HL-60 (cell line): ENCODE measurements at regions not wholly inside any gene's neighbourhood (a gene's known extent, or its start where the extent isn't known, plus 50 kb on each side); places are given as distances from the start of the nearest gene placed in this dataset.
A peak's percentile ranks its signal among the peaks of the same experiment; 100 is the strongest.

Experiments used
- DNase-seq, 2 experiments: peaks; one replicate each; pipeline ENCODE4 v3.0.0-alpha.2; 2010 to 2020; ENCODE audit warnings: low read depth in 1 of 2, low spot score in 1 of 2
- H3K27ac ChIP-seq: fragments of 250-450 bp; sonication (Bioruptor Pico); replicated peaks from 2 replicates; pipeline ENCODE4 v1.5.1; 2020; ENCODE audit warnings: mild to moderate bottlenecking, moderate library complexity
- H3K27me3 ChIP-seq: fragments of 250-450 bp; sonication (Bioruptor Pico); 2 replicates; pipeline ENCODE4 v1.5.1; 2021; ENCODE audit warnings: mild to moderate bottlenecking, moderate library complexity; ENCODE audit not compliant: insufficient read depth, poor library complexity, severe bottlenecking
- H3K4me3 ChIP-seq: replicated peaks from 2 replicates; pipeline ENCODE4 v1.5.1; 2011; ENCODE audit warnings: mild to moderate bottlenecking, control low read depth, low read length; ENCODE audit not compliant: insufficient read depth
- GABPA ChIP-seq: IDR thresholded peaks from 2 replicates; pipeline ENCODE4 v1.6.1; 2012; ENCODE audit warnings: low read depth
- POLR2AphosphoS5 ChIP-seq: IDR thresholded peaks from 2 replicates; pipeline ENCODE4 v1.6.1; 2012; ENCODE audit warnings: low read depth
- SPI1 ChIP-seq: IDR thresholded peaks from 2 replicates; pipeline ENCODE4 v1.6.1; 2012; ENCODE audit warnings: low read depth, mild to moderate bottlenecking, borderline replicate concordance
- TF ChIP-seq, protein P1 (sequence below): IDR thresholded peaks from 2 replicates; pipeline ENCODE4 v1.6.1; 2012; ENCODE audit warnings: low read depth; ENCODE audit not compliant: insufficient replicate concordance
- TF ChIP-seq, protein P2 (sequence below): IDR thresholded peaks from one replicate; pipeline ENCODE4 v1.5.1; 2011; ENCODE audit warnings: low read length, control low read depth, inconsistent platforms; ENCODE audit not compliant: insufficient read depth

DNA sequence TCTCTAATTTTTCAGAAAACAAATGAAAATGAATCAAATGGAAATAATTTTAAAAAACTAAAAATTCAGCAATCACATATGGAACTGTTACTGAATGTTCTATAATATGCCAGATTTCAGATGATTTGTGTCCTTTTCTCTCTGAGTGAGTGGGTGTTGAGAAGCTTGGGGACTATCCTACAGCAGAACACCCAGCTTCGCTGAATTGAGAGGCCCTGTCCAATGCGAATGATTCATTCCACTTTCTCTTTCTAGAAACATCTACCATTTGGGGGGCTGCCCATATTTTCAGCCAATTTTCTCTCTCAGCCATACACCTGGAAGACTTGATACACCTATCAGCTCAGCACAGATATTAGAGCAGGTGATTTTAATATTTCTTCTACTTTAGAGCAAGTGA is 1666.7 kb downstream of the EFNB2 start:
- H3K4me3 ChIP-seq, result no peak overlapping the region
- H3K27me3 ChIP-seq, result no peaks in the 10 kb centered on the region
- DNase-seq, result no peak
- TF ChIP-seq POLR2AphosphoS5 (no peak), GABPA (no peak), SPI1 (no peak)
- TF ChIP-seq, protein P1, sequence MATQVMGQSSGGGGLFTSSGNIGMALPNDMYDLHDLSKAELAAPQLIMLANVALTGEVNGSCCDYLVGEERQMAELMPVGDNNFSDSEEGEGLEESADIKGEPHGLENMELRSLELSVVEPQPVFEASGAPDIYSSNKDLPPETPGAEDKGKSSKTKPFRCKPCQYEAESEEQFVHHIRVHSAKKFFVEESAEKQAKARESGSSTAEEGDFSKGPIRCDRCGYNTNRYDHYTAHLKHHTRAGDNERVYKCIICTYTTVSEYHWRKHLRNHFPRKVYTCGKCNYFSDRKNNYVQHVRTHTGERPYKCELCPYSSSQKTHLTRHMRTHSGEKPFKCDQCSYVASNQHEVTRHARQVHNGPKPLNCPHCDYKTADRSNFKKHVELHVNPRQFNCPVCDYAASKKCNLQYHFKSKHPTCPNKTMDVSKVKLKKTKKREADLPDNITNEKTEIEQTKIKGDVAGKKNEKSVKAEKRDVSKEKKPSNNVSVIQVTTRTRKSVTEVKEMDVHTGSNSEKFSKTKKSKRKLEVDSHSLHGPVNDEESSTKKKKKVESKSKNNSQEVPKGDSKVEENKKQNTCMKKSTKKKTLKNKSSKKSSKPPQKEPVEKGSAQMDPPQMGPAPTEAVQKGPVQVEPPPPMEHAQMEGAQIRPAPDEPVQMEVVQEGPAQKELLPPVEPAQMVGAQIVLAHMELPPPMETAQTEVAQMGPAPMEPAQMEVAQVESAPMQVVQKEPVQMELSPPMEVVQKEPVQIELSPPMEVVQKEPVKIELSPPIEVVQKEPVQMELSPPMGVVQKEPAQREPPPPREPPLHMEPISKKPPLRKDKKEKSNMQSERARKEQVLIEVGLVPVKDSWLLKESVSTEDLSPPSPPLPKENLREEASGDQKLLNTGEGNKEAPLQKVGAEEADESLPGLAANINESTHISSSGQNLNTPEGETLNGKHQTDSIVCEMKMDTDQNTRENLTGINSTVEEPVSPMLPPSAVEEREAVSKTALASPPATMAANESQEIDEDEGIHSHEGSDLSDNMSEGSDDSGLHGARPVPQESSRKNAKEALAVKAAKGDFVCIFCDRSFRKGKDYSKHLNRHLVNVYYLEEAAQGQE, result no peak
- TF ChIP-seq, protein P2, sequence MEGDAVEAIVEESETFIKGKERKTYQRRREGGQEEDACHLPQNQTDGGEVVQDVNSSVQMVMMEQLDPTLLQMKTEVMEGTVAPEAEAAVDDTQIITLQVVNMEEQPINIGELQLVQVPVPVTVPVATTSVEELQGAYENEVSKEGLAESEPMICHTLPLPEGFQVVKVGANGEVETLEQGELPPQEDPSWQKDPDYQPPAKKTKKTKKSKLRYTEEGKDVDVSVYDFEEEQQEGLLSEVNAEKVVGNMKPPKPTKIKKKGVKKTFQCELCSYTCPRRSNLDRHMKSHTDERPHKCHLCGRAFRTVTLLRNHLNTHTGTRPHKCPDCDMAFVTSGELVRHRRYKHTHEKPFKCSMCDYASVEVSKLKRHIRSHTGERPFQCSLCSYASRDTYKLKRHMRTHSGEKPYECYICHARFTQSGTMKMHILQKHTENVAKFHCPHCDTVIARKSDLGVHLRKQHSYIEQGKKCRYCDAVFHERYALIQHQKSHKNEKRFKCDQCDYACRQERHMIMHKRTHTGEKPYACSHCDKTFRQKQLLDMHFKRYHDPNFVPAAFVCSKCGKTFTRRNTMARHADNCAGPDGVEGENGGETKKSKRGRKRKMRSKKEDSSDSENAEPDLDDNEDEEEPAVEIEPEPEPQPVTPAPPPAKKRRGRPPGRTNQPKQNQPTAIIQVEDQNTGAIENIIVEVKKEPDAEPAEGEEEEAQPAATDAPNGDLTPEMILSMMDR, result no peak
- H3K27ac ChIP-seq, result peak overlapping the region; percentile 64

DNA sequence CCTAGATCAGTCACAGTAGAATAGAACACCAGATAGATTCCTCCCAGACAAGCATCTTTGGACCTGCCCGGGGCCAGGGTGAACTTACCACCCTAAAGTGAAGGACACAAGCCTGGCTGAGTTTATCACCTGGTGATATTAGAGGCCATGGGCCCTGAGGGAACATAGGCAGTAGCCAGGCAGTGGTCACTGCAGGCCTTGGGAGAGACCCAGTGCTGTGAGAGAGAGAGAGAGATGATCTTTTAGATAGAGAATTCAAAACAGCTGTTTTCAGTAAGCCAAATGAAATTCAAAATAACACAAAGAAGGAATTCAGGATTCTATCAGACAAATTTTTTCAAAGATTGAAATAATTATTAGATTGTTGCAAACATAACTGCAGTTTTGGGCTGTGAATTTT is 1679.9 kb downstream of the EFNB2 start:
- Histone ChIP-seq H3K27ac (no peak overlapping the region), H3K4me3 (no peak overlapping the region), H3K27me3 (no peaks in the 10 kb centered on the region)
- no peak for DNase-seq
- TF ChIP-seq POLR2AphosphoS5 (no peak), SPI1 (no peak), GABPA (no peak)
- TF ChIP-seq, protein P2, result no peak
- TF ChIP-seq, protein P1, result no peak

DNA sequence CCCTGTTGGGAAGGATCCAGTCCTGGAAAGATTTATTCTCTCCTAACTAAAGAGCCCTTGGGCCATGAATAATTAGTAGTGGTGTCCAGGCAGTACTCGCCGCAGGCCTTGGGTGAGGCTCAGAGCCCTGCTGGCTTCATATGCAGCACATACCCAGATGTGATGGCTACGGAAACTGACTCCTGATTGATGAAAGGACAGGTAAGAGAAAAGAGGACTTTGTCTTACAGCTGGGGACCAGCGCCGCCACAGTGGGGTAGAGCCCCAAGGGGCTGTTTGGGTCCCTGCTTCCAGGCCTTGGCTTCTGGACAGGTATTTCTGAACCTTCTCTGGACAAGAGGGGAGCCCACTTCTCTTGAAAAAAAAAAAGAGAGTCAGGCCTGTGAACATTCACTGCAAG is 1680.8 kb downstream of the EFNB2 start:
- H3K27me3 ChIP-seq, result no peaks in the 10 kb centered on the region
- no peak overlapping the region for H3K27ac ChIP-seq
- no peak overlapping the region for H3K4me3 ChIP-seq
- TF ChIP-seq SPI1 (no peak), POLR2AphosphoS5 (no peak), GABPA (no peak)
- TF ChIP-seq, protein P1, result no peak
- TF ChIP-seq, protein P2, result no peak
- no peak for DNase-seq
